BE2C (cell line): ENCODE measurements at regions not wholly inside any gene's neighbourhood (a gene's known extent, or its start where the extent isn't known, plus 50 kb on each side); places are given as distances from the start of the nearest gene placed in this dataset.

Source experiments
- DNase-seq: peaks from one replicate; pipeline ENCODE4 v3.0.0-alpha.2; 2020
- H3K27me3 ChIP-seq: fragments of 250-450 bp; sonication (Bioruptor Pico); 2 replicates; pipeline ENCODE4 v1.5.1; 2020; ENCODE audit warnings: mild to moderate bottlenecking
- H3K36me3 ChIP-seq: fragments of 250-450 bp; sonication (Bioruptor Pico); 2 replicates; pipeline ENCODE4 v1.5.1; 2020; ENCODE audit warnings: mild to moderate bottlenecking
- H3K4me1 ChIP-seq: fragments of 250-450 bp; sonication (Bioruptor Pico); 2 replicates; pipeline ENCODE4 v1.5.1; 2020
- H3K4me3 ChIP-seq: 2 replicates; pipeline ENCODE4 v1.5.1; 2011; ENCODE audit warnings: low read depth, low read length
- H3K9me3 ChIP-seq: fragments of 250-450 bp; sonication (Bioruptor Pico); 2 replicates; pipeline ENCODE4 v1.5.1; 2020
- TF ChIP-seq, protein P1 (sequence below): IDR thresholded peaks from 2 replicates; pipeline ENCODE4 v1.5.1; 2012; ENCODE audit warnings: mild to moderate bottlenecking, low read depth, low read length

DNA sequence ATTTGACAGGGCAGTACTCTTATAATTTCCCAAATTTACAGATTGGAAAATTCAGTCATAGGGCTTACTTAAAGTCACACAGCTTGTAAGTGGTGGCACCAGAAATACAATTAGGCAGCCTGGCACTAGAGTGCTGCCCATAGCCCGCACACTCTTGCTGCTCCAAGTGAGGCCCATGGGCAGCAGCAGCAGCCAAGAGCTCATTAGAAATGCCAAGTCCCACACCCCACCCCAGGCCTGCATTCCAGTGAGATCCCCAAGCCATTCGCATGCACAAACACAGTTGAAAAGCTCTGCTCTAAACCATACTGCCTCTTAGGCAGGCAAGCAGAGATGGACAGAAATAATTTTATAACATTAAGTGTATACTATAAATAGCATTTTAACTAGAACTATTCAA, 379.3 kb upstream of the PKDCC start:
- Histone ChIP-seq H3K4me3 (no peak overlapping the region), H3K9me3 (no peaks in the 10 kb centered on the region), H3K36me3 (no peaks in the 10 kb centered on the region), H3K27me3 (peaks cover 37% of the 10 kb centered on the region), H3K4me1 (no peaks in the 10 kb centered on the region)
- no peak for DNase-seq
- TF ChIP-seq, protein P1, sequence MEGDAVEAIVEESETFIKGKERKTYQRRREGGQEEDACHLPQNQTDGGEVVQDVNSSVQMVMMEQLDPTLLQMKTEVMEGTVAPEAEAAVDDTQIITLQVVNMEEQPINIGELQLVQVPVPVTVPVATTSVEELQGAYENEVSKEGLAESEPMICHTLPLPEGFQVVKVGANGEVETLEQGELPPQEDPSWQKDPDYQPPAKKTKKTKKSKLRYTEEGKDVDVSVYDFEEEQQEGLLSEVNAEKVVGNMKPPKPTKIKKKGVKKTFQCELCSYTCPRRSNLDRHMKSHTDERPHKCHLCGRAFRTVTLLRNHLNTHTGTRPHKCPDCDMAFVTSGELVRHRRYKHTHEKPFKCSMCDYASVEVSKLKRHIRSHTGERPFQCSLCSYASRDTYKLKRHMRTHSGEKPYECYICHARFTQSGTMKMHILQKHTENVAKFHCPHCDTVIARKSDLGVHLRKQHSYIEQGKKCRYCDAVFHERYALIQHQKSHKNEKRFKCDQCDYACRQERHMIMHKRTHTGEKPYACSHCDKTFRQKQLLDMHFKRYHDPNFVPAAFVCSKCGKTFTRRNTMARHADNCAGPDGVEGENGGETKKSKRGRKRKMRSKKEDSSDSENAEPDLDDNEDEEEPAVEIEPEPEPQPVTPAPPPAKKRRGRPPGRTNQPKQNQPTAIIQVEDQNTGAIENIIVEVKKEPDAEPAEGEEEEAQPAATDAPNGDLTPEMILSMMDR, result no peak

DNA sequence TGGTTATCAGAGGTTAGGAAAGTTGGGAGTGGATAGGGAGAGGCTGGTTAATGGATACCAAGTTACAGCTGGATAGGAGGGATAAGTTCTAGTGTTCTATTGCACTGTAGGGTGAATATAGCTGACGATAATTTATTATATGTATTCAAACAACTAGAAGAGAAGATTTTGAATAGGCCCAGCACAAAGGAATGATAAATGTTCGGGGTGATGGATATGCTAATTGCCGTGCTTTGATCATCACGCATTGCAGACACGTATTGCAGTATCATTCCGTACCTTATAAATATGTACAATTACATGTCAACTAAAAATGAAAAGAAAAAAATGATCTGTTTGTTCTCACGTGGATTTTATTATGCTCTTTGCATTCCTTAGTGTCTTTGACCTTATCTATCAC, 369.2 kb upstream of the PKDCC start:
- TF ChIP-seq, protein P1, result no peak
- no peaks in the 10 kb centered on the region for H3K27me3 ChIP-seq
- H3K9me3 ChIP-seq, result no peaks in the 10 kb centered on the region
- H3K36me3 ChIP-seq, result no peaks in the 10 kb centered on the region
- no peak overlapping the region for H3K4me3 ChIP-seq
- no peaks in the 10 kb centered on the region for H3K4me1 ChIP-seq
- DNase-seq, result no peak

DNA sequence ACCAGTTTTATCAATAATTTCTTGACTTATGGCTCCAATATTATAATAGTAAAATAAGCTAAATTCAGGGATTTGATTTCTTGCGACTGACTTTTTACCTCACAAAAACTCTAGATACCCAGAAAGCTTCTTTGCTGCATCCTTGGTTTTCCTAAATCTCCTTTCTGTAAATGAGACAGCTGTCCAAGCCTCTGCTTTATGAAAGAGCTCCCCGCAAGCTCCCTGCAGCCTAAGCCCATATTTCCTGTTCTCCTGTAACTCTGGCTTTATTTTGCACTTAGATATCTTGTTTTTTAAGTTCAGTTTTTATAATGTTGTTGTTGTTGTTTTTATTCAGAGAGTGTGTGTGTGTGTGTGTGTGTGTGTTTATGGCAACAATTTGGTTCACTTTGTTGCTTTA, 361.7 kb upstream of the PKDCC start:
- DNase-seq, result no peak
- no peaks in the 10 kb centered on the region for H3K36me3 ChIP-seq
- TF ChIP-seq, protein P1, result no peak
- no peaks in the 10 kb centered on the region for H3K9me3 ChIP-seq
- peaks cover 2% of the 10 kb centered on the region; the same call in 1 of the 2 replicates for H3K27me3 ChIP-seq
- H3K4me3 ChIP-seq, result no peak overlapping the region
- no peaks in the 10 kb centered on the region for H3K4me1 ChIP-seq

DNA sequence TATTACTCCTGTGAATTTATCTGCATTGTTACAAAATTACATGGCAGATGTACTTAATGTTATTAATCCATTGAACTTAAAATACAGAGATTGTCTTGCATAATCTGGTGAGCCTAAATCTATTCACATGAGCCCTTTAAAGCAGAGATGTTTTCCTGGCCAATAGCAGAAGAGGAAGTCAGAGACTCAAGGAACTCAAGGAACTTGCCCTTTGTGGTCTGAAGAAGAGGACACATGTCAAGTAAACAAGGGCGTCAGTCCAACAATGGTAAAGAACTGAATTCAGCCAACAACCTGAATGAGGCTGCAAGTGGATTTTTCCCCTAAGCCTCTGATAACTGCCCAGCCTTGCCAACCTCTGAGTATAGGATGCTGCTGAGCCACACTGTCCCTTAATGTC, 356.3 kb upstream of the PKDCC start:
- Histone ChIP-seq H3K9me3 (no peaks in the 10 kb centered on the region), H3K36me3 (no peaks in the 10 kb centered on the region)
- DNase-seq, result no peak

DNA sequence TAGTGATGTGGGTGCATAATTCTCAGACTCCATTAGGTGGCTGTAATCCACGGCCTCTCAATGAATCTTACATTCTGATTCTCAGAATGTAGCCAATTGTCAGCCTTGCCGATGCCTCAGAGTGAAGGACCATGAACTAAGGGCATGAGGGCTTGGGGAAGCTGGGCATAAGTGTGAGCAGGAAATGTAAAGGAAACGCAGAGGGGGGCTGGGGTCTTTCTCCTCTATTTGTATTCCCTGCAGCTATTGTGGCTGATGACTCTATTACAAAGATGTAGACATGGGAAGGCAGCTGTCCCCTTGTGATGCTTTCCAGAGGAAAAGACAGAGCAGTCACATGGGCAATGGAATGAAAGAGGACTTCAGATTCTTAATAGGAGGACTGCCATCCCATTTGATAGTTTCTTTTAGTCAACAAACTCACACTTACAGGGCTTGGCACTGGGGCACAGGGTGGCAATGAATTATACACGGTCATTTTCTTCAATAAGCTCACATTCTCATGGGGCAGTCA, 353.2 kb upstream of the PKDCC start:
- H3K4me1 ChIP-seq, result no peaks in the 10 kb centered on the region
- no peaks in the 10 kb centered on the region for H3K27me3 ChIP-seq
- H3K9me3 ChIP-seq, result no peaks in the 10 kb centered on the region
- DNase-seq, result no peak
- H3K36me3 ChIP-seq, result no peaks in the 10 kb centered on the region
- H3K4me3 ChIP-seq, result no peak overlapping the region
- TF ChIP-seq, protein P1, result no peak

More for the DNA sequence above, 356.3 kb upstream of the PKDCC start:
- peaks cover 2% of the 10 kb centered on the region; the same call in 1 of the 2 replicates for H3K27me3 ChIP-seq
- TF ChIP-seq, protein P1, result no peak
- no peak overlapping the region for H3K4me3 ChIP-seq
- no peaks in the 10 kb centered on the region for H3K4me1 ChIP-seq

DNA sequence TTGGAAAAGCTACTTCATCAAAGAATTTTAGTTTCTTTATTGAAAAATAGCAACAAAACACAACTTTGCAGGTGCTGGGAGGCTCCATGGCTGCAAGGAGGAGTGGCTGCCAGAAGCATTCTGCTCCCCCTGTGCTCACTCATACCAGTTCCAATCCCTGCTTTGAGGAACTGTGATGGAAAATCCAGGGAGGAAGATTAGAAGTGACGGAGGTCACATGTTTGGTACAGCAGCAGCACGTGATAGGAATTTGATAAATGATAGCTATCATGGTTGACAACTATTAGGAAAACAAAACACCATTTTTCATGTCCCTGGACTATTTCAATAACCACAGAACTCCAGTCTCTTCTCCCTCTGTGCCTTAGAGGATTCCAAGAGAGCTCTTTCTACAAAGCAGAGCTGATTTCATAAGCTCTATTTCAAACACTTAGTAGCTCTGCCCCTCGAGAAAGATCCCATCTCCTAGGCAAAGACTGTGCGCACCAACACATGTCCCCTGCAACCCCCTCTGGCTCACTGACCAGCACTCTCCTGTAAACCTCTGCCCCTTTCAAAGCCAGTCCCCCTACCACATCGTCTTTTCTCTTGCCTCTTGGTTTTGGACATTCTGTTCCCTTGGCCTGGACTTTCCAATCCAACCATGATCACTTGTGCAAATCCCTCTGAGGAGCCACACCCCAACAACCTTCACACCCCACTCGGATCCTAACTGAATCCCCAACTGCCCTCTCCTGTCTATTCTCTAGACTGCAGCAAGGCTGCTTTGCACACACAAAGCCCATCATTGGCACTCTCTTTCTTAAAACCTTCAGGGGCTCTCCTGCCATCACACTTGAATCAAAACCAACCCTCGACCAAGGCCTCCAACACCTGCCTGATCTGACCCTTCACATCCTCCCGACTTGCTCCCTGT, 352.4 kb upstream of the PKDCC start:
- Histone ChIP-seq H3K4me1 (no peaks in the 10 kb centered on the region), H3K36me3 (no peaks in the 10 kb centered on the region), H3K9me3 (no peaks in the 10 kb centered on the region), H3K4me3 (no peak overlapping the region), H3K27me3 (peaks cover 5% of the 10 kb centered on the region)
- TF ChIP-seq, protein P1, result no peak
- DNase-seq, result no peak
